HG02885 (cell line): ENCODE measurements at regions not wholly inside any gene's neighbourhood (a gene's known extent, or its start where the extent isn't known, plus 50 kb on each side); places are given as distances from the start of the nearest gene placed in this dataset.
"Not testable (repeated sequence)": the region's sequence is repeated elsewhere in the genome, so short reads cannot be mapped to it uniquely, and the experiment has no call there.

ENCODE experiments used
- ATAC-seq: cut with Tn5 transposase; IDR thresholded peaks from one replicate; pipeline ENCODE4 v1.9.1; 2021; ENCODE audit warnings: mild to moderate bottlenecking; ENCODE audit not compliant: unreplicated experiment, poor library complexity

- no peak for ATAC-seq
Measured at GRCh38 chr18:22499421-22499820, 81.7 kb upstream of the CTAGE1 start.

- no peak for ATAC-seq
Measured at GRCh38 chr18:22503803-22504202, 86.1 kb upstream of the CTAGE1 start.

GRCh38 chr18:22504251-22505030 lies 86.7 kb upstream of the CTAGE1 start:
- no peak for ATAC-seq

GRCh38 chr18:22505141-22505591 lies 87.5 kb upstream of the CTAGE1 start:
- no peak for ATAC-seq

- ATAC-seq, result no peak
Measured at GRCh38 chr18:22507055-22507454, 89.3 kb upstream of the CTAGE1 start.

- ATAC-seq, result no peak
Measured at GRCh38 chr18:22509423-22509822, 91.7 kb upstream of the CTAGE1 start.

GRCh38 chr18:22510697-22511096 lies 93.0 kb upstream of the CTAGE1 start:
- no peak for ATAC-seq

- no peak for ATAC-seq
Measured at GRCh38 chr18:22513721-22514481, 96.2 kb upstream of the CTAGE1 start.

GRCh38 chr18:22514655-22515054 lies 96.9 kb upstream of the CTAGE1 start:
- ATAC-seq, result no peak

GRCh38 chr18:22515250-22515649 lies 97.5 kb upstream of the CTAGE1 start:
- no peak for ATAC-seq

GRCh38 chr18:22517356-22517755 lies 99.6 kb upstream of the CTAGE1 start:
- ATAC-seq, result no peak

- ATAC-seq, result no peak
Measured at GRCh38 chr18:22521026-22521707, 103.5 kb upstream of the CTAGE1 start.

GRCh38 chr18:22523481-22523880 lies 105.8 kb upstream of the CTAGE1 start:
- no peak for ATAC-seq

- ATAC-seq, result no peak
Measured at GRCh38 chr18:22524783-22525182, 107.1 kb upstream of the CTAGE1 start.

- no peak for ATAC-seq
Measured at GRCh38 chr18:22525313-22525712, 107.6 kb upstream of the CTAGE1 start.

- no peak for ATAC-seq
Measured at GRCh38 chr18:22525883-22526282, 108.2 kb upstream of the CTAGE1 start.

GRCh38 chr18:22528291-22528690 lies 110.6 kb upstream of the CTAGE1 start:
- no peak for ATAC-seq

GRCh38 chr18:22534706-22535105 lies 117.0 kb upstream of the CTAGE1 start:
- not testable (repeated sequence) for ATAC-seq

GRCh38 chr18:22536558-22536957 lies 118.8 kb upstream of the CTAGE1 start:
- ATAC-seq, result no peak

GRCh38 chr18:22538426-22538825 lies 120.7 kb upstream of the CTAGE1 start:
- no peak for ATAC-seq
